D341Med (cell line): ENCODE measurements at regions not wholly inside any gene's neighbourhood (a gene's known extent, or its start where the extent isn't known, plus 50 kb on each side); places are given as distances from the start of the nearest gene placed in this dataset.
"Not testable (repeated sequence)": the region's sequence is repeated elsewhere in the genome, so short reads cannot be mapped to it uniquely, and the experiment has no call there.

Source experiments
- DNase-seq: peaks from one replicate; pipeline ENCODE4 v3.0.0; 2012; ENCODE audit warnings: low spot score

- no peak for DNase-seq
Measured at GRCh38 chr9:1919229-1919628, 95.9 kb upstream of the SMARCA2 start.

GRCh38 chr9:1920386-1920785 lies 94.8 kb upstream of the SMARCA2 start:
- DNase-seq = no peak

GRCh38 chr9:1922026-1922425 lies 93.1 kb upstream of the SMARCA2 start:
- peak; percentile 41 for DNase-seq

GRCh38 chr9:1927546-1927945 lies 87.6 kb upstream of the SMARCA2 start:
- DNase-seq = no peak

- DNase-seq = no peak
Measured at GRCh38 chr9:1929134-1929533, 86.0 kb upstream of the SMARCA2 start.

GRCh38 chr9:1929722-1930244 lies 85.4 kb upstream of the SMARCA2 start:
- DNase-seq = no peak

GRCh38 chr9:1930245-1930736 lies 84.9 kb upstream of the SMARCA2 start:
- not testable (repeated sequence) for DNase-seq

GRCh38 chr9:1938135-1938534 lies 77.0 kb upstream of the SMARCA2 start:
- no peak for DNase-seq

GRCh38 chr9:1938675-1939170 lies 76.4 kb upstream of the SMARCA2 start:
- DNase-seq = no peak

- no peak for DNase-seq
Measured at GRCh38 chr9:1939466-1939865, 75.7 kb upstream of the SMARCA2 start.

- DNase-seq = peak; percentile 81
Measured at GRCh38 chr9:1939926-1940368, 75.2 kb upstream of the SMARCA2 start.

- peak; percentile 48 for DNase-seq
Measured at GRCh38 chr9:1941989-1942388, 73.2 kb upstream of the SMARCA2 start.

- no peak for DNase-seq
Measured at GRCh38 chr9:1946526-1947283, 68.4 kb upstream of the SMARCA2 start.

GRCh38 chr9:1947438-1947837 lies 67.7 kb upstream of the SMARCA2 start:
- DNase-seq = no peak

- no peak for DNase-seq
Measured at GRCh38 chr9:1948541-1948940, 66.6 kb upstream of the SMARCA2 start.

- DNase-seq = no peak
Measured at GRCh38 chr9:1951446-1951845, 63.7 kb upstream of the SMARCA2 start.

GRCh38 chr9:1952001-1952400 lies 63.1 kb upstream of the SMARCA2 start:
- DNase-seq = no peak

GRCh38 chr9:1954238-1954637 lies 60.9 kb upstream of the SMARCA2 start:
- no peak for DNase-seq

GRCh38 chr9:1956958-1957357 lies 58.2 kb upstream of the SMARCA2 start:
- DNase-seq = no peak

- DNase-seq = peak; percentile 58
Measured at GRCh38 chr9:1957856-1958255, 57.3 kb upstream of the SMARCA2 start.

GRCh38 chr9:1959371-1959770 lies 55.8 kb upstream of the SMARCA2 start:
- peak; percentile 53 for DNase-seq

- DNase-seq = peak; percentile 56
Measured at GRCh38 chr9:1960342-1961042, 54.7 kb upstream of the SMARCA2 start.

- DNase-seq = no peak
Measured at GRCh38 chr9:1962122-1962521, 53.0 kb upstream of the SMARCA2 start.
